ENCODE measurements at regions not wholly inside any gene's neighbourhood (a gene's known extent, or its start where the extent isn't known, plus 50 kb on each side); places are given as distances from the start of the nearest gene placed in this dataset.
A peak's percentile ranks its signal among the peaks of the same experiment; 100 is the strongest.

- DNase-seq (ENCODE audit: low read depth) = no peak
- no peak for TF ChIP-seq CTCF (IDR thresholded peaks at IDR 0.05; ENCODE audit: control insufficient read depth, extremely low read depth, insufficient read depth)
- H3K4me3 ChIP-seq (ENCODE audit: low read depth, low read length) = no peak overlapping the region
Measured at GRCh38 chr4:35711127-35711526, 533.2 kb downstream of the ARAP2 start.

- no peak overlapping the region for H3K4me3 ChIP-seq (ENCODE audit: low read depth, low read length)
- no peak for DNase-seq (ENCODE audit: low read depth)
- TF ChIP-seq CTCF (IDR thresholded peaks at IDR 0.05; ENCODE audit: control insufficient read depth, extremely low read depth, insufficient read depth) = no peak
Measured at GRCh38 chr4:35723973-35724372, 520.3 kb downstream of the ARAP2 start.

GRCh38 chr4:35725131-35725530 lies 519.2 kb downstream of the ARAP2 start:
- no peak overlapping the region for H3K4me3 ChIP-seq (ENCODE audit: low read depth, low read length)
- TF ChIP-seq CTCF (IDR thresholded peaks at IDR 0.05; ENCODE audit: control insufficient read depth, extremely low read depth, insufficient read depth) = peak; percentile 25
- DNase-seq (ENCODE audit: low read depth) = no peak

- H3K4me3 ChIP-seq (ENCODE audit: low read depth, low read length) = no peak overlapping the region
- DNase-seq (ENCODE audit: low read depth) = no peak
- no peak for TF ChIP-seq CTCF (IDR thresholded peaks at IDR 0.05; ENCODE audit: control insufficient read depth, extremely low read depth, insufficient read depth)
Measured at GRCh38 chr4:35730414-35730813, 513.9 kb downstream of the ARAP2 start.

GRCh38 chr4:35734381-35735098 lies 509.8 kb downstream of the ARAP2 start:
- no peak overlapping the region for H3K4me3 ChIP-seq (ENCODE audit: low read depth, low read length)
- no peak for TF ChIP-seq CTCF (IDR thresholded peaks at IDR 0.05; ENCODE audit: control insufficient read depth, extremely low read depth, insufficient read depth)
- DNase-seq (ENCODE audit: low read depth) = no peak

GRCh38 chr4:35739308-35739707 lies 505.0 kb downstream of the ARAP2 start:
- H3K4me3 ChIP-seq (ENCODE audit: low read depth, low read length) = no peak overlapping the region
- no peak for DNase-seq (ENCODE audit: low read depth)
- TF ChIP-seq CTCF (IDR thresholded peaks at IDR 0.05; ENCODE audit: control insufficient read depth, extremely low read depth, insufficient read depth) = no peak

GRCh38 chr4:35754047-35754446 lies 490.3 kb downstream of the ARAP2 start:
- no peak for TF ChIP-seq CTCF (IDR thresholded peaks at IDR 0.05; ENCODE audit: control insufficient read depth, extremely low read depth, insufficient read depth)
- H3K4me3 ChIP-seq (ENCODE audit: low read depth, low read length) = no peak overlapping the region
- DNase-seq (ENCODE audit: low read depth) = no peak

Measured in LNCaP clone FGC (cell line).